ENCODE measurements at regions not wholly inside any gene's neighbourhood (a gene's known extent, or its start where the extent isn't known, plus 50 kb on each side); places are given as distances from the start of the nearest gene placed in this dataset.
"Not testable (repeated sequence)": the region's sequence is repeated elsewhere in the genome, so short reads cannot be mapped to it uniquely, and the experiment has no call there.

- no peak for DNase-seq
- Mint-ChIP-seq H3K9me3 (no peaks in the 10 kb centered on the region), H3K36me3 (ENCODE audit: low read depth) (no peaks in the 10 kb centered on the region), H3K4me3 (no peak overlapping the region), H3K27ac (no peak overlapping the region), H3K4me1 (no peaks in the 10 kb centered on the region), H3K27me3 (ENCODE audit: low read depth, poor library complexity) (no peaks in the 10 kb centered on the region)
- TF ChIP-seq CTCF (IDR thresholded peaks at IDR 0.05), result peak; percentile 48
These were observed 789.7 kb upstream of the SLC39A10 start for GRCh38 chr2:194867328-194867727.

GRCh38 chr2:194854941-194855340, 802.1 kb upstream of the SLC39A10 start:
- DNase-seq, result no peak
- peaks cover 9% of the 10 kb centered on the region for H3K9me3 Mint-ChIP-seq
- H3K36me3 Mint-ChIP-seq (ENCODE audit: low read depth), result no peaks in the 10 kb centered on the region
- no peak for TF ChIP-seq CTCF (IDR thresholded peaks at IDR 0.05)
- H3K4me3 Mint-ChIP-seq, result no peak overlapping the region
- H3K4me1 Mint-ChIP-seq, result no peaks in the 10 kb centered on the region
- no peak overlapping the region for H3K27ac Mint-ChIP-seq
- no peaks in the 10 kb centered on the region for H3K27me3 Mint-ChIP-seq (ENCODE audit: low read depth, poor library complexity)

- Mint-ChIP-seq H3K4me3 (no peak overlapping the region), H3K27me3 (ENCODE audit: low read depth, poor library complexity) (no peaks in the 10 kb centered on the region), H3K4me1 (peaks cover 4% of the 10 kb centered on the region), H3K36me3 (ENCODE audit: low read depth) (no peaks in the 10 kb centered on the region), H3K27ac (no peak overlapping the region), H3K9me3 (peaks cover 3% of the 10 kb centered on the region)
- no peak for TF ChIP-seq CTCF (IDR thresholded peaks at IDR 0.05)
- peak; percentile 3 for DNase-seq
These were observed 814.2 kb upstream of the SLC39A10 start for GRCh38 chr2:194842871-194843270.

- DNase-seq; H3K36me3 Mint-ChIP-seq (ENCODE audit: low read depth); H3K9me3 Mint-ChIP-seq; H3K27ac Mint-ChIP-seq; H3K4me1 Mint-ChIP-seq; H3K27me3 Mint-ChIP-seq (ENCODE audit: low read depth, poor library complexity); H3K4me3 Mint-ChIP-seq: not testable (repeated sequence)
These were observed 822.7 kb upstream of the SLC39A10 start for GRCh38 chr2:194834371-194834770.

GRCh38 chr2:194826241-194826640, 830.8 kb upstream of the SLC39A10 start:
- Mint-ChIP-seq H3K27ac (no peak overlapping the region), H3K27me3 (ENCODE audit: low read depth, poor library complexity) (no peaks in the 10 kb centered on the region), H3K4me1 (no peaks in the 10 kb centered on the region), H3K4me3 (no peak overlapping the region), H3K9me3 (no peaks in the 10 kb centered on the region), H3K36me3 (ENCODE audit: low read depth) (no peaks in the 10 kb centered on the region)
- no peak for DNase-seq
- TF ChIP-seq CTCF (IDR thresholded peaks at IDR 0.05), result no peak

- H3K27me3 Mint-ChIP-seq (ENCODE audit: low read depth, poor library complexity), result no peaks in the 10 kb centered on the region
- no peaks in the 10 kb centered on the region for H3K9me3 Mint-ChIP-seq
- TF ChIP-seq CTCF (IDR thresholded peaks at IDR 0.05), result no peak
- DNase-seq, result no peak
- H3K36me3 Mint-ChIP-seq (ENCODE audit: low read depth), result no peaks in the 10 kb centered on the region
- H3K27ac Mint-ChIP-seq, result no peak overlapping the region
- no peak overlapping the region for H3K4me3 Mint-ChIP-seq
- H3K4me1 Mint-ChIP-seq, result no peaks in the 10 kb centered on the region
These were observed 832.6 kb upstream of the SLC39A10 start for GRCh38 chr2:194824450-194824849.
